Stomach (tissue), 4 donors: ENCODE measurements at regions not wholly inside any gene's neighbourhood (a gene's known extent, or its start where the extent isn't known, plus 50 kb on each side); places are given as distances from the start of the nearest gene placed in this dataset.

Experiments
- EP300 ChIP-seq: sonication (generic); formaldehyde crosslinking; IDR thresholded peaks from one replicate; pipeline ENCODE4 v1.6.1; 2017; ENCODE audit warnings: antibody characterized with exemption
- POLR2A ChIP-seq, 4 donors: fragments of 450-650 bp; IDR thresholded peaks; one replicate each; pipeline ENCODE4 v1.6.1; 2016; ENCODE audit warnings: antibody characterized with exemption in 4 of 4, control low read depth in 2 of 4, mild to moderate bottlenecking in 1 of 4, moderate library complexity in 1 of 4
- POLR2AphosphoS5 ChIP-seq, 3 donors: sonication (generic); formaldehyde crosslinking; IDR thresholded peaks; one replicate each; pipeline ENCODE4 v1.6.1; 2016; ENCODE audit warnings: antibody characterized with exemption in 3 of 3
- TF ChIP-seq, protein P1 (sequence below), 7 experiments: fragments of 450-650 bp in 4 of 7; fragments of 200-600 bp in 3 of 7; sonication (generic) in 3 of 7; IDR thresholded peaks; one replicate each; pipeline ENCODE4 v1.5.1; 2016 to 2019; ENCODE audit warnings: antibody characterized with exemption in 7 of 7, control low read depth in 2 of 7, mild to moderate bottlenecking in 1 of 7

DNA sequence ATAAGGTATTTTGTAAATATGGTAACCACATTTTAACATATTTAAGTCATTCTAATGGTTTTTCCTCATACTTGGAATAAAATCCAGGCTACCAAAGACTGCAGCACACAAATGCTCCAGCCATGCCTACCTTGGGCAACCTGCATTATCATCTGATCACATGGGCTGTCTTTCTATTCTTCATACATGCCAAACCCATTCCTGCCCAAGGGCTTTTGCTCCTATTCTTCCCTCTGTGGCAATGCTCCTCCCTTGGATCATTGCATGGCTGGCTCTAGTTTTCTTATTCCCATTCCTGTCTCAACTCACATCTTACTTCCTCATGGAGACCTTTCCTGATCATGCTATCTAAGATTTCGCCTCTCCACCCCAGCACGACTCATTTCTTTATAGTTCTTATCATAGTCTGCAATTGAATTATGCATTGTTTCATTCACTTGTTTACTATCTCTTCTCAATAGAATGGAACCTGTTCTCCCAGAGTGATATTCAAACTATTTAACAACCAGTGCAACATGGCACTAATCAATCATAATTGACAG is 54.9 kb upstream of the C5orf46 start:
- TF ChIP-seq, protein P1, sequence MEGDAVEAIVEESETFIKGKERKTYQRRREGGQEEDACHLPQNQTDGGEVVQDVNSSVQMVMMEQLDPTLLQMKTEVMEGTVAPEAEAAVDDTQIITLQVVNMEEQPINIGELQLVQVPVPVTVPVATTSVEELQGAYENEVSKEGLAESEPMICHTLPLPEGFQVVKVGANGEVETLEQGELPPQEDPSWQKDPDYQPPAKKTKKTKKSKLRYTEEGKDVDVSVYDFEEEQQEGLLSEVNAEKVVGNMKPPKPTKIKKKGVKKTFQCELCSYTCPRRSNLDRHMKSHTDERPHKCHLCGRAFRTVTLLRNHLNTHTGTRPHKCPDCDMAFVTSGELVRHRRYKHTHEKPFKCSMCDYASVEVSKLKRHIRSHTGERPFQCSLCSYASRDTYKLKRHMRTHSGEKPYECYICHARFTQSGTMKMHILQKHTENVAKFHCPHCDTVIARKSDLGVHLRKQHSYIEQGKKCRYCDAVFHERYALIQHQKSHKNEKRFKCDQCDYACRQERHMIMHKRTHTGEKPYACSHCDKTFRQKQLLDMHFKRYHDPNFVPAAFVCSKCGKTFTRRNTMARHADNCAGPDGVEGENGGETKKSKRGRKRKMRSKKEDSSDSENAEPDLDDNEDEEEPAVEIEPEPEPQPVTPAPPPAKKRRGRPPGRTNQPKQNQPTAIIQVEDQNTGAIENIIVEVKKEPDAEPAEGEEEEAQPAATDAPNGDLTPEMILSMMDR (IDR thresholded peaks at IDR 0.05) = no peak
- TF ChIP-seq POLR2AphosphoS5 (IDR thresholded peaks at IDR 0.05) (peak in 1 of 3 donors; percentile 53), POLR2A (IDR thresholded peaks at IDR 0.05) (no peak), EP300 (no peak)
